IPS-20b (cell line): ENCODE measurements at regions not wholly inside any gene's neighbourhood (a gene's known extent, or its start where the extent isn't known, plus 50 kb on each side); places are given as distances from the start of the nearest gene placed in this dataset.

Experiments
- H3K27ac ChIP-seq: one replicate; pipeline ENCODE4 v1.5.1; 2013; ENCODE audit warnings: low read length
- H3K27me3 ChIP-seq: 2 replicates; pipeline ENCODE4 v1.6.1; 2013; ENCODE audit warnings: mild to moderate bottlenecking, low read length, inconsistent platforms; ENCODE audit not compliant: insufficient read depth
- H3K36me3 ChIP-seq: 2 replicates; pipeline ENCODE4 v1.6.1; 2013; ENCODE audit warnings: low read depth, mild to moderate bottlenecking, inconsistent platforms, low read length, moderate library complexity; ENCODE audit not compliant: insufficient read depth
- H3K4me1 ChIP-seq: 2 replicates; pipeline ENCODE4 v1.6.1; 2013; ENCODE audit warnings: mild to moderate bottlenecking, control low read depth, inconsistent platforms, low read length, moderate library complexity; ENCODE audit not compliant: insufficient read depth
- H3K4me3 ChIP-seq: 2 replicates; pipeline ENCODE4 v1.5.1; 2013; ENCODE audit warnings: mild to moderate bottlenecking, low read length, inconsistent platforms
- H3K9ac ChIP-seq: 2 replicates; pipeline ENCODE4 v1.6.1; 2013; ENCODE audit warnings: low read depth, mild to moderate bottlenecking, inconsistent platforms, low read length, moderate library complexity
- H3K9me3 ChIP-seq: 2 replicates; pipeline ENCODE4 v1.6.1; 2013; ENCODE audit warnings: mild to moderate bottlenecking, low read depth, low read length, inconsistent platforms; ENCODE audit not compliant: insufficient read depth

DNA sequence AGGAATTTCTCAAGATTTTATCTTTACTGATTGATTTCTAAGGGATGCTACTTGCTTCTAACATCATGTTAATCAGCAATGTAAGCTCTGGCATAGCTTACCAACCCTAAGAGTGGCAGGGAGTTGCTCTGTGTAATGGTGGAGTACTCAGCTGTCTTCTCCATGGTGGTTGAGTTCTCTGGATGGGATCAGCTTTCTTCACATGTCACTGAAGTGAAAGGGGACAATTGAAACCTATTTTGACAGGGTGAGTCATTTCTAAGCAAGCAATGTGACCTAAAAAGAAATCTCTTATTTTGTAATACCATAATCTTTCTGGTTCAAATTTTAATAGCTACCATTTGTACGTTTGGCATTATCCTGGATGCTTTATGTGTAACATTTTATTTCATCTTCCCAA, 430.4 kb downstream of the GJA1 start:
- H3K9me3 ChIP-seq = no peaks in the 10 kb centered on the region; the same call in 1 of the 2 replicates

DNA sequence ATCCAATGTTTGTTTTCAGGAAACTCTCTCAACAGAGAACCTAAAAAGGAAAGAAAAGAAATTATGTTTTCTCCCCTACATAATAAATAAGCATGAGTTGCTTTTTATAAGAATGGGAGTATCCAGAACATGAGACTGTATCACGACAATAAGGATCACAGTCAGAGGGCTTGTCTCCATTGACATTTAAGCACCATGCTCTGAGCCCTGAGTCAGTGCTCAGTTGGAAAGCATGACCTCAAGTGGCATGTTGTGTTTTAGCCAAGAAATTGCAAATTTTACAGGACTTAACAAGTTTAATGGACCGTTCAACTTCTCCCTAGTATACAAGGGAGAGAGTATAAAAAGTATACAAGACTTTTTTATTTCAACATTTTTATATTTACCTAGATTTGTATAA, 431.6 kb downstream of the GJA1 start:
- H3K4me1 ChIP-seq = peaks cover 8% of the 10 kb centered on the region; the same call in 1 of the 2 replicates
- no peak overlapping the region for H3K9ac ChIP-seq
- no peak overlapping the region for H3K27ac ChIP-seq
- H3K4me3 ChIP-seq = no peak overlapping the region
- H3K36me3 ChIP-seq = no peaks in the 10 kb centered on the region
- H3K27me3 ChIP-seq = no peaks in the 10 kb centered on the region
- H3K9me3 ChIP-seq = no peaks in the 10 kb centered on the region

More for the DNA sequence above, 430.4 kb downstream of the GJA1 start:
- Histone ChIP-seq H3K27ac (no peak overlapping the region), H3K9ac (no peak overlapping the region), H3K36me3 (no peaks in the 10 kb centered on the region), H3K4me3 (no peak overlapping the region), H3K27me3 (no peaks in the 10 kb centered on the region), H3K4me1 (peaks cover 8% of the 10 kb centered on the region; the same call in 1 of the 2 replicates)

DNA sequence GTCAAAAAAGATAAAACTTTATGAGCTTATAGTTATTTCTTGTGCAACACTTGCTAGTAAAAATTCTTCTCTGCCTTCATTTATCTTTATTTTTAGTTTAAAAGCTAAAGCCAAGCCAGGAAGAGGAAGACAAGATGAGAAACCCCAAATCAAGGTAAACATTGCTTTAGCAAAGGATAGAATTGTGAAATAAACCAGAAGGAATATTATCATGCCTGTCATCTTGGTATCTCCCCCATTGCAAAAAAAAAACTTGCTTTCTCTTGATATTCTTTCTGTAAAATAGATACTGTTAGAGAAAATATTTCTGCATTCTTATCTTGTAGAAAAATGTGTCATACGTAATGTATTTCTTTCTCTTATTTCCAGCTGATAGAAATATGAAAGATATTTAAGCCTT, 432.8 kb downstream of the GJA1 start:
- H3K9ac ChIP-seq = no peak overlapping the region
- H3K27me3 ChIP-seq = no peaks in the 10 kb centered on the region
- H3K9me3 ChIP-seq = no peaks in the 10 kb centered on the region
- no peak overlapping the region for H3K27ac ChIP-seq
- no peak overlapping the region for H3K4me3 ChIP-seq
- peaks cover 8% of the 10 kb centered on the region; the same call in 1 of the 2 replicates for H3K4me1 ChIP-seq
- no peaks in the 10 kb centered on the region for H3K36me3 ChIP-seq

DNA sequence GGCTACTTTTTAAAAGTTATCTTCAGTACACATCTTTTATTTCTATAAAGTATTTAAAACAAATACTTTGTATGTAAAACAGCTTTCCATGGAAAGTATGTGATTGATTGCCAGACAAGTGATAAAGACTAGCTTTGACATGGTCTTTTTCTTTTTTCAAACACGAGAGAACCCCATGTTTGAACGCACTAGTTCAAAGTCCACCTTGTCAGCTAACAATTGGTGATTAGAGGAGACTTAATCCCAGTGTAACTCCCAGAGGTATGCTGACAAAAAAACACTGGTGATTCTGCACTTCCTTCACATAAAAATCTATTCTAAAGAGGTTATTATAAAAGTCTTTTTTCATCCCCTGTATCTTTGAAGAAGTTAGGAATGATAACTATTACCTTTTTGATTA, 438.1 kb downstream of the GJA1 start:
- no peaks in the 10 kb centered on the region for H3K4me1 ChIP-seq
- H3K9ac ChIP-seq = no peak overlapping the region
- H3K27me3 ChIP-seq = no peaks in the 10 kb centered on the region
- H3K27ac ChIP-seq = no peak overlapping the region
- H3K36me3 ChIP-seq = no peaks in the 10 kb centered on the region
- no peak overlapping the region for H3K4me3 ChIP-seq
- 0 out of 2 replicates have a peak, but pooled peaks cover 9% of the 10 kb centered on the region for H3K9me3 ChIP-seq

DNA sequence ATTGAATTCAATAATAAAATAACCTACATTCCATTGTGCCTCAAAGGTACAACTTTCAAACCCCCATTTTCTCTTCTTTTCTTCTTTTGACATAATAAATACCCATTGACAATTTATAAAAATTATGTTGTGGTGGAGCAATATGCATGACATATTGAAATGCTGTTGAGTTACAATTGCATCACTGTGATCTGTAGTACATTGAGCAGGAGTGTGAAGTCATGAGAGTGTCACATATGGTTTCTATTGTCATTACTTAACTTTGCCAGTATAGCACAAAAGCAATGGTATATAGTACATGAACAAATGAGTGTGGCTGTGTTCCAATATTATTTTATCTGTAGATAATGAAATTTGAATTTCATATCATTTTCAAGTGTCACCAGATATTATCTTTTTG, 441.3 kb downstream of the GJA1 start:
- Histone ChIP-seq H3K4me1 (no peaks in the 10 kb centered on the region), H3K4me3 (no peak overlapping the region), H3K27ac (no peak overlapping the region), H3K9ac (no peak overlapping the region), H3K27me3 (no peaks in the 10 kb centered on the region), H3K9me3 (0 out of 2 replicates have a peak, but pooled peaks cover 9% of the 10 kb centered on the region), H3K36me3 (no peaks in the 10 kb centered on the region)

DNA sequence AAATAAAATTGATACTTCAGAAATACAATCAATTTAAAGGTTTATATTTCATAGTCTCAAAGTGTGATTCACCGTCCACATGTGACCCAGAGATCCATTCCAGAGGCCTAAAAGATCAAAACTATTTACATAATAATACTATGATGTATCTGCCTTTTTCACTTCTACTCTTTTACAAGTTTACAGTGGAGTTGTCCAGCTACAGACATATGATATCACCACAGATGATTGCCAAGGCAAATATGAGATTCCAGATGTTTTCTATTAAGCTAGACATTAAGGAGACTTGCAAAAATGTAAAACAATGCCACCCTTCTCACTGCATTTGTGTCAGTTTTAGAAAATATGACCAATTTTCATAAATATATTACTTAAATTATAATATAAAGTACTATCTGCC, 443.7 kb downstream of the GJA1 start:
- Histone ChIP-seq H3K4me1 (no peaks in the 10 kb centered on the region; the same call in 1 of the 2 replicates), H3K36me3 (no peaks in the 10 kb centered on the region), H3K27me3 (no peaks in the 10 kb centered on the region), H3K27ac (no peak overlapping the region), H3K9ac (no peak overlapping the region), H3K4me3 (no peak overlapping the region), H3K9me3 (0 out of 2 replicates have a peak, but pooled peaks cover 9% of the 10 kb centered on the region)

DNA sequence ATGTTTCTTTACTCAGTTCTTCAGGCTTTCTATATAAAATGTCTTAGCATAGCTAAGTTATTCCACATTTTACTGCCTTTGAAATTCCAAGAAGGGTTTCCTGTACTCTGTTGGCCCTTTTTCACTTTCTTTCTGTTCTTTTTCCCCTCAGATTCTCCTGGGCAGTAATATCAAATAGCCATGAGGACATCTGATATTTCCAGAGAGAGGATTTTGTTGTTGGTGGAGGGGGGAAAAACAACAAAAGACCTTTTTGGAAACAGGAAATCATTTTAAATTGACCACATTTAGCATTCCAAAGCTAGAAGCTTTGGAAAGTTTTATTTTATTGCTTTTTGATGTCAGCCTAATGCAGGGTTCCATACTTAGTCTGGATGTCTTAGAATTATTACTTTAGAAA, 445.4 kb downstream of the GJA1 start:
- H3K9ac ChIP-seq = no peak overlapping the region
- peaks cover 5% of the 10 kb centered on the region for H3K4me1 ChIP-seq
- H3K27me3 ChIP-seq = no peaks in the 10 kb centered on the region
- H3K4me3 ChIP-seq = no peak overlapping the region
- H3K36me3 ChIP-seq = no peaks in the 10 kb centered on the region
- H3K9me3 ChIP-seq = 0 out of 2 replicates have a peak, but pooled peaks cover 4% of the 10 kb centered on the region
- no peak overlapping the region for H3K27ac ChIP-seq

DNA sequence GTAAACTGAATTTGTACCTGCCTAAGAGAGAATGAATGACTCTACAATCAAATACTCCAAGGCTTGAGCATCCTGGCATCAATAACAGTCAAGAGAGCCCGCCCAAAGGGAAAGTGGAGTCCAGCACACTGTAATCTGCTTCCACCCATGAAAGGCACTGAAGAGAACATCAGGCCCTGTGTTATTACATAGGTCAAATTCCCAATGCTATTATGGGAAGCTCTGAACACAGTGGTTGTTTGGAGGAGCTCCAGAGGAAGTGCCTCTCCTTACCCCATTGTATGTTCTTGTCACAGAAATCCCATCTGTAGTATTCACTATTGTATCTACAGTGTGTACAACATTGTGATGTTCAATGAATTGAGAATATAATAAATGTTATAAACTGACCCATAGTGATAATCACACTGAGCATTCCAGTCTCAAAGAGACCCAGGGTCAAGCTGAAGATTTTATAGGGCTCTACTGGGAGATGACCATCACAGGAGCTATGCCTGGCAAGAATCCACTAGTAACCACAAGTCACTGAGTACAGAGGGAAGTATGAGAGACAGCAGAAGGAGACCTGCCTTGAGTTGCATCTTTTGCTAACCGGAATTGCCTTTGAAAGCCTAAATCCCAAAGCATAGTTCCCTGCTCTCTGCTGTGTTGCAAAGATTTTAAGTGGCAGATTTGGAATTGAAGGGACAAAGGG, 446.7 kb downstream of the GJA1 start:
- H3K9me3 ChIP-seq = no peaks in the 10 kb centered on the region
- no peak overlapping the region for H3K9ac ChIP-seq
- H3K27ac ChIP-seq = no peak overlapping the region
- H3K4me3 ChIP-seq = no peak overlapping the region
- no peaks in the 10 kb centered on the region for H3K27me3 ChIP-seq
- no peaks in the 10 kb centered on the region for H3K36me3 ChIP-seq
- peaks cover 5% of the 10 kb centered on the region for H3K4me1 ChIP-seq

DNA sequence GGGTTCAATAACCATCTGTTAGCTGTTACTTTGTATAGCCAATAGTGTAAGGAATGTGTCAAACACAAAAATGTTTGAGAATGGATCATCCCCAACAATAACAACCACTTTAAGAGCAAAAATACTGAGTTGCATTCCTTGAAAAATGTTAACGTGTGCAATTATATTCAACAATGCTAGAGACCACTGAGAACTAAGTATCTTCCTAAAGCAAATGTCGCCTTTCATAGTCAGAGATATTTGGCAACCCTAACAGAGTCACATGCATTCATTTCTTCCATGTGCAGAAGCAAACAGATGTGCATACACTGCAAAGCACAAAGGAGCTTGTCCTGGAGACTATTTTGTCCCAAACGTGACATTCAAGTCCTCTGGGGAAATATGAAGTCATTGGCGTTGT, 448.6 kb downstream of the GJA1 start:
- H3K4me3 ChIP-seq = no peak overlapping the region
- no peaks in the 10 kb centered on the region for H3K36me3 ChIP-seq
- no peak overlapping the region for H3K27ac ChIP-seq
- H3K4me1 ChIP-seq = peaks cover 5% of the 10 kb centered on the region
- no peaks in the 10 kb centered on the region for H3K9me3 ChIP-seq
- no peaks in the 10 kb centered on the region for H3K27me3 ChIP-seq
- no peak overlapping the region for H3K9ac ChIP-seq

DNA sequence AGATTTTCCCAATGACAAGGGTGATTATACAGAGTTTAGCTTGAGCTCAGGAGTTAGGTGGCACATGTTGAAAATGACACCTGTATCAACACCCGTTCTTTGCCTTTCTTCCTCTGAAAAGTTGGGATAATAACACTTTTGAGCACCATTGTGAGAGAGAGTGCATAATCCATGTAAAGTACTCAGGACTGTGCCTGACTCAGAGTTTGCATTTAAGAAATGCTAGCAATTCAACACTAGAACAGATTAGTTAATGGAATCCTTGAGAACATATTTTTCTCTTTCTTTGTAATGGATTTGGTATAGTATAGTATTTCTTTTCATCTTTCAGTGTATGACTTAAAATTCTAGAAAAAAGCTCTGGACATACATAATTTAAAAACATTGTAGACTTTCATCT, 449.2 kb downstream of the GJA1 start:
- Histone ChIP-seq H3K4me3 (no peak overlapping the region), H3K9ac (no peak overlapping the region), H3K27ac (no peak overlapping the region), H3K36me3 (no peaks in the 10 kb centered on the region), H3K9me3 (no peaks in the 10 kb centered on the region), H3K4me1 (peaks cover 5% of the 10 kb centered on the region), H3K27me3 (no peaks in the 10 kb centered on the region)

DNA sequence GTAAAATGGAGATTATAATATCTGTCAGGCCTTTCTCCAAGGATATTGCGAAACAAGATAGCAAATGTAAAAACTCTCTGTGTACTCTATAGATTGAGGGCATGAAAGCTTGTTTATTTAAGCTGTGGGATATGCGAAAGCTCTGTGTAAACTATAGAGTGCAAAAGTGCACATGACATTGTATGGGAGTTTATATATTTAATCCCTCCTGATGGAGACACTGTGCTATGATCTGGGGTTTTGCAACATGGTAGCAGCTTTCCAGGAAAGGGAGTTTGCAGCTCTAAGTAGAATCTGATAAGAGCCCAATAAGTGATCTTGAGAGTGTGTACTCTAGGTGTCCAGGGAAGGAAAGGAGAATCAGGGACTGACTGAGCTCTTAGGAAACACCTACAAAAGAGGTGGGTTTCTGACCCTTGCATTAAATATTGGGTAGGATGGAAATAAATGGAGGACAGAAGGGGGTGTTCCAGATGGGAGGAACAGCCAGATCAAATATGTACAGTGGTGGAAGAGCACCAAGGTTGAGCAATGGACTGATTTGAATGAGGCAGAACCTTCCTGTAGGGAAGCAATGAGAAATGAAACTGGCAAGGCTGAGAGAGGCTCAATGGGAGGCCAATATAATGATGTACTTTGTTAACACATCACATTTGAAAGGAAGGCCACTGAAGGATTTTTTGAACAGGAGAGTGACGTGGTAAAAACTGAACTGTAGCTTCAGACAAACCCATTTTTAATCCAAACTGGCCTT, 450.1 kb downstream of the GJA1 start:
- Histone ChIP-seq H3K4me3 (no peak overlapping the region), H3K9me3 (no peaks in the 10 kb centered on the region), H3K27ac (no peak overlapping the region), H3K27me3 (no peaks in the 10 kb centered on the region), H3K9ac (no peak overlapping the region), H3K36me3 (no peaks in the 10 kb centered on the region), H3K4me1 (peaks cover 12% of the 10 kb centered on the region)
